ENCODE measurements at regions not wholly inside any gene's neighbourhood (a gene's known extent, or its start where the extent isn't known, plus 50 kb on each side); places are given as distances from the start of the nearest gene placed in this dataset.

GRCh38 chr15:87080547-87080946 is 1000.9 kb downstream of the AGBL1 start:
- BruUV-seq (replicated peaks): no TSS peak
- Histone ChIP-seq H3K56ac (ENCODE audit: extremely low read depth, insufficient read depth, low read length) (no peak overlapping the region), H3K27me3 (ENCODE audit: control insufficient read depth, insufficient read depth, low read length) (no peaks in the 10 kb centered on the region), H3K27ac (ENCODE audit: insufficient read depth, low read length) (no peak overlapping the region), H3K4me2 (ENCODE audit: low read depth, low read length) (no peak overlapping the region), H3K18ac (ENCODE audit: low read depth, low read length) (no peak overlapping the region), H3K4me1 (ENCODE audit: control insufficient read depth, insufficient read depth, low read length) (no peaks in the 10 kb centered on the region), H4K8ac (ENCODE audit: low read depth in 2 of 2, low read length in 2 of 2) (no peak overlapping the region), H2BK20ac (ENCODE audit: low read depth, low read length) (no peak overlapping the region), H2AFZ (replicated peaks; ENCODE audit: low read length, poor library complexity) (no peak overlapping the region), H4K5ac (ENCODE audit: low read depth, low read length) (no peak overlapping the region), H3K9ac (ENCODE audit: low read depth, low read length) (no peak overlapping the region), H3K14ac (replicated peaks; ENCODE audit: low read depth, low read length) (no peak overlapping the region), H3K79me1 (ENCODE audit: low read depth in 1 of 2, low read length in 2 of 2) (no peaks in the 10 kb centered on the region), H3K4me3 (ENCODE audit: insufficient read depth, low read depth, low read length) (no peak overlapping the region), H4K20me1 (ENCODE audit: insufficient read depth, low read length) (no peaks in the 10 kb centered on the region), H3K4ac (ENCODE audit: low read depth, low read length) (no peak overlapping the region), H2BK5ac (ENCODE audit: low read depth, low read length, poor library complexity, severe bottlenecking) (no peak overlapping the region), H2AK9ac (replicated peaks; ENCODE audit: low read depth, low read length, poor library complexity) (no peak overlapping the region), H3K9me3 (ENCODE audit: control insufficient read depth, insufficient read depth, low read length) (peaks cover 11% of the 10 kb centered on the region), H3K36me3 (ENCODE audit: control insufficient read depth, insufficient read depth, low read length) (no peaks in the 10 kb centered on the region), H2BK120ac (ENCODE audit: low read depth, low read length) (no peak overlapping the region), H2BK15ac (ENCODE audit: low read depth, low read length) (no peak overlapping the region), H2AK5ac (ENCODE audit: low read depth, low read length) (no peak overlapping the region), H4K91ac (ENCODE audit: insufficient read depth, low read depth, low read length) (no peak overlapping the region), H3K23ac (ENCODE audit: low read depth, low read length) (no peak overlapping the region), H3K9me1 (ENCODE audit: insufficient read depth, low read length) (no peaks in the 10 kb centered on the region)
- 38% methylated on average over 1 of the region's 5 CpGs; no CpG with 5 or more reads in 1 of the 2 experiments for whole genome bisulfite sequencing, 2 experiments (ENCODE audit: extremely low coverage in 2 of 2, insufficient read length in 1 of 2)
- CTCF ChIA-PET: no interaction called here
- dilution Hi-C loops (cut with HindIII; ENCODE audit: low sequenced_read_pairs, unreplicated experiment) (no loop called here), intact Hi-C loops (cut with micrococcal nuclease) (no loop called here), in situ Hi-C loops (cut with MboI; ENCODE audit: low sequenced_read_pairs) (no loop called here)
- TF ChIP-seq, protein P1, sequence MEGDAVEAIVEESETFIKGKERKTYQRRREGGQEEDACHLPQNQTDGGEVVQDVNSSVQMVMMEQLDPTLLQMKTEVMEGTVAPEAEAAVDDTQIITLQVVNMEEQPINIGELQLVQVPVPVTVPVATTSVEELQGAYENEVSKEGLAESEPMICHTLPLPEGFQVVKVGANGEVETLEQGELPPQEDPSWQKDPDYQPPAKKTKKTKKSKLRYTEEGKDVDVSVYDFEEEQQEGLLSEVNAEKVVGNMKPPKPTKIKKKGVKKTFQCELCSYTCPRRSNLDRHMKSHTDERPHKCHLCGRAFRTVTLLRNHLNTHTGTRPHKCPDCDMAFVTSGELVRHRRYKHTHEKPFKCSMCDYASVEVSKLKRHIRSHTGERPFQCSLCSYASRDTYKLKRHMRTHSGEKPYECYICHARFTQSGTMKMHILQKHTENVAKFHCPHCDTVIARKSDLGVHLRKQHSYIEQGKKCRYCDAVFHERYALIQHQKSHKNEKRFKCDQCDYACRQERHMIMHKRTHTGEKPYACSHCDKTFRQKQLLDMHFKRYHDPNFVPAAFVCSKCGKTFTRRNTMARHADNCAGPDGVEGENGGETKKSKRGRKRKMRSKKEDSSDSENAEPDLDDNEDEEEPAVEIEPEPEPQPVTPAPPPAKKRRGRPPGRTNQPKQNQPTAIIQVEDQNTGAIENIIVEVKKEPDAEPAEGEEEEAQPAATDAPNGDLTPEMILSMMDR (conservative IDR thresholded peaks at IDR 0.05; ENCODE audit: low read depth, low read length): no peak
- TF ChIP-seq MAFK (IDR thresholded peaks at IDR 0.05; ENCODE audit: low read depth, low read length) (no peak), NFE2L2 (IDR thresholded peaks at IDR 0.05; ENCODE audit: low read depth, low read length) (no peak), SMC3 (IDR thresholded peaks at IDR 0.05; ENCODE audit: low read depth, low read length) (no peak), CEBPB (IDR thresholded peaks at IDR 0.05; ENCODE audit: low read depth, low read length) (no peak), FOS (IDR thresholded peaks at IDR 0.05; ENCODE audit: low read depth, low read length) (no peak), USF2 (IDR thresholded peaks at IDR 0.05; ENCODE audit: low read depth, low read length) (no peak), BHLHE40 (IDR thresholded peaks at IDR 0.05; ENCODE audit: low read depth, low read length) (no peak), RCOR1 (IDR thresholded peaks at IDR 0.05; ENCODE audit: insufficient replicate concordance, low read length) (no peak), RAD21 (IDR thresholded peaks at IDR 0.05; ENCODE audit: low read length) (no peak)
- TF ChIP-seq, protein P2, sequence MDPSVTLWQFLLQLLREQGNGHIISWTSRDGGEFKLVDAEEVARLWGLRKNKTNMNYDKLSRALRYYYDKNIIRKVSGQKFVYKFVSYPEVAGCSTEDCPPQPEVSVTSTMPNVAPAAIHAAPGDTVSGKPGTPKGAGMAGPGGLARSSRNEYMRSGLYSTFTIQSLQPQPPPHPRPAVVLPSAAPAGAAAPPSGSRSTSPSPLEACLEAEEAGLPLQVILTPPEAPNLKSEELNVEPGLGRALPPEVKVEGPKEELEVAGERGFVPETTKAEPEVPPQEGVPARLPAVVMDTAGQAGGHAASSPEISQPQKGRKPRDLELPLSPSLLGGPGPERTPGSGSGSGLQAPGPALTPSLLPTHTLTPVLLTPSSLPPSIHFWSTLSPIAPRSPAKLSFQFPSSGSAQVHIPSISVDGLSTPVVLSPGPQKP (IDR thresholded peaks at IDR 0.05; ENCODE audit: borderline replicate concordance, low read depth, low read length): no peak
- ATAC-seq (ENCODE audit: low read depth): no peak
- DNase-seq: no peak
- POLR2A ChIA-PET (ENCODE audit: unreplicated experiment): no interaction called here
